PC-9 (cell line): ENCODE measurements at regions not wholly inside any gene's neighbourhood (a gene's known extent, or its start where the extent isn't known, plus 50 kb on each side); places are given as distances from the start of the nearest gene placed in this dataset.

Source experiments
- BruUV-seq: library from RNA; stranded (reverse); fragments of 400-500 nt; replicated peaks from 2 replicates; lab custom pipeline; 2021; lab: Mats Ljungman, UMichigan
- CTCF ChIA-PET: fragments of 300-600 bp; sonication (Branson Sonifier 250); formaldehyde crosslinking; loops from one replicate; lab custom pipeline; 2022; ENCODE audit warnings: antibody characterized with exemption; lab: Charles Lee
- POLR2A ChIA-PET: fragments of 300-600 bp; sonication (Branson Sonifier 250); formaldehyde crosslinking; loops from one replicate; lab custom pipeline; 2022; ENCODE audit warnings: antibody characterized with exemption; ENCODE audit not compliant: unreplicated experiment; lab: Charles Lee
- DNase-seq, 2 experiments: peaks; one replicate each; pipeline versions ENCODE4 v3.0.0 to v3.0.0-alpha.2; 2015 to 2022; ENCODE audit warnings: mixed read lengths in 1 of 2
- H2AFZ ChIP-seq: fragments of 200-600 bp; sonication (generic); 2 replicates; pipeline ENCODE4 v1.8.1; 2017; ENCODE audit warnings: antibody characterized with exemption
- H3F3A ChIP-seq: fragments of 200-600 bp; sonication (generic); 2 replicates; pipeline ENCODE4 v1.8.1; 2017; ENCODE audit warnings: antibody characterized with exemption, mild to moderate bottlenecking, low read depth; ENCODE audit not compliant: insufficient read depth
- H3K27ac ChIP-seq: fragments of 200-600 bp; sonication (generic); 2 replicates; pipeline ENCODE4 v1.6.1; 2016; ENCODE audit warnings: mixed run types
- H3K27me3 ChIP-seq: fragments of 200-600 bp; sonication (generic); 2 replicates; pipeline ENCODE4 v1.6.1; 2016; ENCODE audit warnings: low read depth, mixed run types; ENCODE audit not compliant: insufficient read depth
- H3K36me3 ChIP-seq: fragments of 200-600 bp; sonication (generic); 2 replicates; pipeline ENCODE4 v1.6.1; 2016; ENCODE audit warnings: low read depth, mixed run types
- H3K4me1 ChIP-seq: fragments of 200-600 bp; sonication (generic); replicated peaks from 2 replicates; pipeline ENCODE4 v1.6.1; 2016; ENCODE audit warnings: mixed run types; ENCODE audit not compliant: insufficient read depth
- H3K4me2 ChIP-seq: fragments of 200-600 bp; sonication (generic); 2 replicates; pipeline ENCODE4 v1.6.1; 2017; ENCODE audit warnings: mixed run types
- H3K4me3 ChIP-seq: fragments of 200-600 bp; sonication (generic); 2 replicates; pipeline ENCODE4 v1.6.1; 2016; ENCODE audit warnings: mixed run types
- H3K79me2 ChIP-seq: fragments of 200-600 bp; sonication (generic); 2 replicates; pipeline ENCODE4 v1.6.1; 2017; ENCODE audit warnings: low read depth, mixed run types
- H3K9me2 ChIP-seq: fragments of 200-600 bp; sonication (generic); 2 replicates; pipeline ENCODE4 v1.8.1; 2017; ENCODE audit warnings: mild to moderate bottlenecking; ENCODE audit not compliant: insufficient read depth
- H3K9me3 ChIP-seq: fragments of 200-600 bp; sonication (generic); 2 replicates; pipeline ENCODE4 v1.8.1; 2016; ENCODE audit warnings: low read depth; ENCODE audit not compliant: insufficient read depth
- H4K20me1 ChIP-seq: fragments of 200-600 bp; sonication (generic); 2 replicates; pipeline ENCODE4 v1.8.1; 2017; ENCODE audit not compliant: insufficient read depth
- CTCF ChIP-seq: fragments of 200-600 bp; sonication (generic); conservative IDR thresholded peaks from 2 replicates; pipeline ENCODE4 v1.6.1; 2017; ENCODE audit warnings: mixed run types, antibody characterized with exemption, mild to moderate bottlenecking, moderate library complexity
- EZH2 ChIP-seq: fragments of 200-600 bp; sonication (generic); IDR thresholded peaks from 2 replicates; pipeline ENCODE4 v1.8.0; 2017; ENCODE audit warnings: antibody characterized with exemption, low read depth
- intact Hi-C: fragments of 100-400 bp; cut with micrococcal nuclease; formaldehyde crosslinking; loops from one replicate; pipeline ENCODE4 v1.10.0; 2022; ENCODE audit not compliant: unreplicated experiment

DNA sequence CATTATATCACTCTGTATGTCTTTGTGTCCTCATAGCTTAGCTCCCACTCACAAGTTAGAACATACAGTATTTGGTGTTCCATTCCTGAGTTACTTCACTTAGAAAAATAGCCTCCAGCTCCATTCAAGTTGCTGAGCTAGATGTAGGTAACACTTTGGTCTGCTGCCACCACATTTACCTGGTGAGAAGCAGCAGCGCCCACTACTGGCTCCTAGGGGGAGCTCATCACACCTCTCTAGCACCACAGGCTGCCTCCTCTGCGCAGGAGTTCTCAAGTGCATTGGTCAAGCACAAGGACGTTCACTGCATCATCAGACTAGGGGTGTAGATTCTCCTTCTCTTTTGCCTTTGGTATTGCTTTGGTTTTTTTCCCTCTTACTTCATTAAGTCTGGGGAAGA, 530.9 kb upstream of the AUTS2 start:
- Histone ChIP-seq H3K4me3 (no peak overlapping the region), H3K4me1 (no peaks in the 10 kb centered on the region), H3K27ac (no peak overlapping the region), H3K9me3 (no peaks in the 10 kb centered on the region), H3F3A (peaks cover 3% of the 10 kb centered on the region; the same call in 1 of the 2 replicates), H4K20me1 (no peaks in the 10 kb centered on the region), H2AFZ (no peak overlapping the region), H3K27me3 (no peaks in the 10 kb centered on the region), H3K9me2 (no peaks in the 10 kb centered on the region), H3K79me2 (no peaks in the 10 kb centered on the region), H3K4me2 (no peak overlapping the region), H3K36me3 (no peaks in the 10 kb centered on the region)
- intact Hi-C loops: loop anchor here (5.0 kb wide), 1 partner anchor 890 kb away; no protein-coding TSS in a partner anchor
- ChIA-PET CTCF (no interaction called here), POLR2A (no interaction called here)
- TF ChIP-seq CTCF (peak; percentile 69), EZH2 (no peak)
- DNase-seq: peak in 1 of 2 experiments; percentile 14
- no TSS peak for BruUV-seq

DNA sequence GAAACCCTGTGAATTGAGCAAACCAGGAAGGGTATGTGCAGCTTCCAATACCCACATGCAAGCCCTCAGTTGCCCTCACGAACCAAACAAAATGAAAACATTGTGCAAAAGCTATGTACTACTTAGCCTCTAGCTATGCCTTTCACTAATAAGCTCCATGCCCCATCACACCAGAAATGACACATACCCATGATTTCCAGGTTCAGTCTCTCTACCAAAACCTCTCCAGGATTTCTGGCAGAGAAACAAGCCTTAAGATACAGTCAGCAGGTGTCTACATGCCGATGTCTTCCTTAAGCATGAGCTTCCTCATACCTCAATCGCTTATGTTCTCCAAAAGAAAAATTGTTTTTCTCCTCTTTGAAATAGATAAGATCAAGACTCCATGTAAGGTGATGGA, 527.8 kb upstream of the AUTS2 start:
- no peaks in the 10 kb centered on the region for H4K20me1 ChIP-seq
- no peak for TF ChIP-seq EZH2
- no peak for TF ChIP-seq CTCF
- CTCF ChIA-PET: no interaction called here
- no peaks in the 10 kb centered on the region for H3F3A ChIP-seq
- H2AFZ ChIP-seq: no peak overlapping the region
- BruUV-seq: no TSS peak
- H3K4me3 ChIP-seq: no peak overlapping the region
- peak in 1 of 2 experiments; percentile 53 for DNase-seq
- H3K9me3 ChIP-seq: no peaks in the 10 kb centered on the region
- no peaks in the 10 kb centered on the region; the same call in 1 of the 2 replicates for H3K9me2 ChIP-seq
- POLR2A ChIA-PET: no interaction called here
- intact Hi-C loops: no loop called here
- H3K36me3 ChIP-seq: no peaks in the 10 kb centered on the region
- H3K27ac ChIP-seq: no peak overlapping the region
- no peak overlapping the region for H3K4me2 ChIP-seq
- no peaks in the 10 kb centered on the region for H3K27me3 ChIP-seq
- H3K4me1 ChIP-seq: 0 out of 2 replicates have a peak, but pooled peaks cover 7% of the 10 kb centered on the region
- no peaks in the 10 kb centered on the region for H3K79me2 ChIP-seq

DNA sequence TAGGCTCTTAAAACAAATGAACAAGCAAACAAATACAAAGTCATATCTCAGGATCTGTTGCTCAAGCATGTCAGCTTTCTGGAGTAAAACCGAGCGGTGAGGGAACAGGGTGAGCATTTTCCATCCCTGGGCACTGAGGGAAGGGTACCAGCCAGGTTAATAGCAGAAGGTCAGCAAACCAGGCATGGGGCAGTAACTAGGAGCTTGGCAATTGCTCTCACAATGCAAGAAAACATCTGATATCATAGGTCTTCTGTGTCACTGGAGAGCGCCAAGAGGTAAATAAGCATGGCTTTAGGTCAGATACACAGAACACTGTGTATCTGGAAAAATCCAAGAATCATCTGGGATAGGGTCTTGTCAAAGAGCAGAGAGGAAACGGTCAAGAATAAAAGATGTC, 521.7 kb upstream of the AUTS2 start:
- Histone ChIP-seq H3K79me2 (no peaks in the 10 kb centered on the region), H3K36me3 (no peaks in the 10 kb centered on the region), H3K27me3 (no peaks in the 10 kb centered on the region), H3K4me2 (no peak overlapping the region), H3K27ac (no peak overlapping the region), H3K9me3 (no peaks in the 10 kb centered on the region), H3K9me2 (no peaks in the 10 kb centered on the region; the same call in 1 of the 2 replicates), H3F3A (no peaks in the 10 kb centered on the region), H3K4me3 (no peak overlapping the region), H3K4me1 (0 out of 2 replicates have a peak, but pooled peaks cover 7% of the 10 kb centered on the region), H2AFZ (no peak overlapping the region), H4K20me1 (no peaks in the 10 kb centered on the region)
- POLR2A ChIA-PET: no interaction called here
- intact Hi-C loops: no loop called here
- no peak for TF ChIP-seq CTCF
- TF ChIP-seq EZH2: no peak
- no TSS peak for BruUV-seq
- no peak for DNase-seq
- CTCF ChIA-PET: no interaction called here
